ENCODE measurements at regions not wholly inside any gene's neighbourhood (a gene's known extent, or its start where the extent isn't known, plus 50 kb on each side); places are given as distances from the start of the nearest gene placed in this dataset.

DNA sequence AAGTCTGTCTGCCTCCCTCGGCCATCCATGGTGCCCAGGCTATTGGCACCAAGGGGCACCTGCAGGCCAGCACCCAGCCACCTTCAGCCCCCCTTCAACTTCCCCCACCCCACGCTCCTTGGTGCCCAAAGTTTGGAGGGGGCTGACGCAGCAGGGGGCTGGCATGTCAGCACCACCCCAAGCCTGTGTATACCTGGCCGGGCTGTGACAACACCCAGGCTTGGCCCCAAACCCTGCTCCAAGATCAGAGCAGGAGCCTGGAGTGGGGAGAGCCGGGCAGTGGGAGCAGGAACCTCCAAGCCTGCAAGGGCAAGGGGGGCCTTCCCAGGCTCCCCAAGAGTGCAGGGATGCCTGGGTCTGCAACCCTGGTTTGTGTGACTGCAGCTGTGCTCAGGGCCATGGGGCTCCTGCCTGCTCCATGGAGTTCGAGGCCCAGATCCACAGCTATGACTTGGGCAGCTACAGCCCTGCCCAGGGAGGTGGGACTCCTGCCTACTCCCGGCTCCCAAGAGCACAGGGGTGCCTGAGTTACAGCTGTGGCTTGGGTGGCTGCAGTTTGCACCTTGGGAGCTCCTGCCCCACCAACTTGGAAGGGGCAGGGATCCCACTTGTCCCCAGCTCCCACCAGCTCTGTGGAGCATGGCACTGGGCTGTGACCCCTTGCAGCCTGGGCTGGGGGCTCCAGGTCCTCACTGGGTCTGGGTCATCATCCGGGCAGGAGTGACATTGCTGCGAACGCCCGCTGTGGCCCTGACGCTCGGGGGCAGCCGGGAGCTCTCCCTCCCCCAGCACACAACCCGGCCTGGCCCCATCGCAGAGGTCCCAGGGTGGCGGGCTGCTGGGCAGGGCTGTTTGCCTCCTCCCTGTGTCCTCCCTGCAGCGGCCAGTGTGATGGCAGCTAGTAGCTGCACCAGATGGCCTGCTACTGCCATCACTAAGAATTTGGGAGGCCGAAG, 175.5 kb upstream of the SDK2 start:
- intact Hi-C loops (cut with DNase I; ENCODE audit: low total_unique reads) = loop anchor here (5.0 kb wide), 1 partner anchor 292 kb away; no protein-coding TSS in a partner anchor
- no peak overlapping the region for H3K4me3 ChIP-seq
- no peaks in the 10 kb centered on the region for H3K9me3 ChIP-seq
- no peak for DNase-seq
- H3K4me1 ChIP-seq = no peaks in the 10 kb centered on the region
- H3K27ac ChIP-seq = no peak overlapping the region
- peaks cover 0 to 40% of the 10 kb centered on the region in 2 donors for H3K27me3 ChIP-seq
- H3K36me3 ChIP-seq = no peaks in the 10 kb centered on the region
- TF ChIP-seq, protein P1, sequence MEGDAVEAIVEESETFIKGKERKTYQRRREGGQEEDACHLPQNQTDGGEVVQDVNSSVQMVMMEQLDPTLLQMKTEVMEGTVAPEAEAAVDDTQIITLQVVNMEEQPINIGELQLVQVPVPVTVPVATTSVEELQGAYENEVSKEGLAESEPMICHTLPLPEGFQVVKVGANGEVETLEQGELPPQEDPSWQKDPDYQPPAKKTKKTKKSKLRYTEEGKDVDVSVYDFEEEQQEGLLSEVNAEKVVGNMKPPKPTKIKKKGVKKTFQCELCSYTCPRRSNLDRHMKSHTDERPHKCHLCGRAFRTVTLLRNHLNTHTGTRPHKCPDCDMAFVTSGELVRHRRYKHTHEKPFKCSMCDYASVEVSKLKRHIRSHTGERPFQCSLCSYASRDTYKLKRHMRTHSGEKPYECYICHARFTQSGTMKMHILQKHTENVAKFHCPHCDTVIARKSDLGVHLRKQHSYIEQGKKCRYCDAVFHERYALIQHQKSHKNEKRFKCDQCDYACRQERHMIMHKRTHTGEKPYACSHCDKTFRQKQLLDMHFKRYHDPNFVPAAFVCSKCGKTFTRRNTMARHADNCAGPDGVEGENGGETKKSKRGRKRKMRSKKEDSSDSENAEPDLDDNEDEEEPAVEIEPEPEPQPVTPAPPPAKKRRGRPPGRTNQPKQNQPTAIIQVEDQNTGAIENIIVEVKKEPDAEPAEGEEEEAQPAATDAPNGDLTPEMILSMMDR (IDR thresholded peaks at IDR 0.05) = no peak

GRCh38 chr17:73820686-73821448, 176.6 kb upstream of the SDK2 start:
- DNase-seq = no peak
- Histone ChIP-seq H3K9me3 (no peaks in the 10 kb centered on the region), H3K27ac (no peak overlapping the region), H3K4me1 (no peaks in the 10 kb centered on the region), H3K4me3 (no peak overlapping the region), H3K27me3 (peaks cover 0 to 49% of the 10 kb centered on the region in 2 donors), H3K36me3 (no peaks in the 10 kb centered on the region)
- intact Hi-C loops (cut with DNase I; ENCODE audit: low total_unique reads) = no loop called here
- TF ChIP-seq, protein P1 (IDR thresholded peaks at IDR 0.05) = no peak

DNA sequence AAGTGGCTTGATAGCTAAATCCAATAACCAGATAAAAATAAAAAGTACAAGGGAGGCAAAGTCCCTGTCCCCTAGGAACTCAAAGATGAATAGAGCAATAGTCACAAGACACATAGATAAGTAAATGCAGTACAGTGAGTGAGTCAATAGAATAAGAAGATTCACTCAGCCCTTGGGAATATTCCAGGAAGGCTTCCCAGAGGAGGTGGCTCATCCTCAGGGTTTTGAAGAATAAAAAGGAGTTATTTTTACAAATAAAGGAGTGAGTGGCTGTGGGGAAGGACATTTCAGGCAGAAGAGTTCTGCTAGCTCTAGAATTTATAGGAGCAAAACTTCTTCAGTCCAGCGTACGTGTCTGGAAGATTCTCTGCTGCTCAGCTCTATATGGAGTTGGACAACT, 177.4 kb upstream of the SDK2 start:
- intact Hi-C loops (cut with DNase I; ENCODE audit: low total_unique reads) = no loop called here
- TF ChIP-seq, protein P1 (IDR thresholded peaks at IDR 0.05) = no peak
- no peaks in the 10 kb centered on the region for H3K4me1 ChIP-seq
- H3K4me3 ChIP-seq = no peak overlapping the region
- DNase-seq = no peak
- no peak overlapping the region for H3K27ac ChIP-seq
- H3K9me3 ChIP-seq = no peaks in the 10 kb centered on the region
- H3K27me3 ChIP-seq = peaks cover 0 to 56% of the 10 kb centered on the region in 2 donors
- H3K36me3 ChIP-seq = no peaks in the 10 kb centered on the region

GRCh38 chr17:73822371-73822770, 178.1 kb upstream of the SDK2 start:
- intact Hi-C loops (cut with DNase I; ENCODE audit: low total_unique reads) = no loop called here
- H3K36me3 ChIP-seq = no peaks in the 10 kb centered on the region
- TF ChIP-seq, protein P1 (IDR thresholded peaks at IDR 0.05) = no peak

DNA sequence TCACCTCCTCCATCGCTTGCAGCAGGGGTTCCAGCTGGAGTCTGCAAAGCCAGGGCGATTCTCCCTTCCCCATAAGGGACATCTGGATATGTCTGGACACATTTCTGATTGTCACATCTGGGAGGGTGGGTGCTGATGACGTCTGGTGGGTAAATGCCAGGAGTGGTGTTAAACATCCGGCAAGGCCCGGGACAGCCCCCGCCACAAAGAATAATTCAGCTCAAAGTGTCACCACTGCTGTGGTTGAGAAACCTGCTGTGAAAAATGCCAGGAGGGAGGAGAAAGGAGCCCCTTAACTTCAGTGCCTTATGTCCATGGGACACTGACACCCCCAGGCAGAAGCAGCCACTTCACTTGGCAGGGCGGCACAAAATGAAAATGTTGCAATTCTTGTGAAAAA, 179.4 kb upstream of the SDK2 start:
- DNase-seq = no peak
- no peak overlapping the region for H3K4me3 ChIP-seq
- H3K27ac ChIP-seq = no peak overlapping the region
- H3K4me1 ChIP-seq = peaks cover 0 to 2% (median 0%) of the 10 kb centered on the region in 4 donors
- H3K9me3 ChIP-seq = no peaks in the 10 kb centered on the region
- intact Hi-C loops (cut with DNase I; ENCODE audit: low total_unique reads) = no loop called here
- TF ChIP-seq, protein P1 (IDR thresholded peaks at IDR 0.05) = no peak
- no peaks in the 10 kb centered on the region for H3K36me3 ChIP-seq
- H3K27me3 ChIP-seq = peaks cover 0 to 58% of the 10 kb centered on the region in 2 donors

More at GRCh38 chr17:73822371-73822770, 178.1 kb upstream of the SDK2 start:
- peaks cover 0 to 58% of the 10 kb centered on the region in 2 donors for H3K27me3 ChIP-seq
- H3K4me3 ChIP-seq = no peak overlapping the region
- H3K27ac ChIP-seq = no peak overlapping the region
- no peak for DNase-seq
- H3K4me1 ChIP-seq = no peaks in the 10 kb centered on the region
- H3K9me3 ChIP-seq = no peaks in the 10 kb centered on the region

All from tibial artery (tissue), 4 donors.